GM21737 (cell line): ENCODE measurements at regions not wholly inside any gene's neighbourhood (a gene's known extent, or its start where the extent isn't known, plus 50 kb on each side); places are given as distances from the start of the nearest gene placed in this dataset.
"Not testable (repeated sequence)": the region's sequence is repeated elsewhere in the genome, so short reads cannot be mapped to it uniquely, and the experiment has no call there.

Experiments
- ATAC-seq: cut with Tn5 transposase; IDR thresholded peaks from one replicate; pipeline ENCODE4 v1.9.1; 2021; ENCODE audit warnings: mild to moderate bottlenecking, moderate library complexity; ENCODE audit not compliant: unreplicated experiment

DNA sequence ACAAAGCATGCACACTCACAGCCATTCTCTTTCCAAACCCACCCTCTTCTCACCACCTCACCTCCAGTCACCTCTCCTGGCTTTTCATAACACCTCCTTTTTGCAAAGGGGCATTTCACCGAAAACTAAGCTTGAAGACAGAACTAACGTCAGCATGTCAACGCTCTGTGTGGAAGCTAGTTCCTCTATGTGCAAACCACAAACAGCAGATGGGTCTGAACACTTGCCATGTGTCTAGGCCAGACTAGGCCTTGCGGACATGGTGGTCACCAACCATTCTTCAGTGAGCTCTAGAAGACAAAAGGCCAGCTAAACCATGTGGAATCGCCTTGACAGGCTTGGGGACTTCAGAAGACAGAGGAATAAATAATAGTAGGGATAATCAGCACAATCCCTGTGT is 148.5 kb downstream of the TXNL1 start:
- no peak for ATAC-seq

GRCh38 chr18:56488739-56489138 is 149.7 kb downstream of the TXNL1 start:
- no peak for ATAC-seq

GRCh38 chr18:56487801-56488200 is 150.6 kb downstream of the TXNL1 start:
- no peak for ATAC-seq

GRCh38 chr18:56483386-56483785 is 155.0 kb downstream of the TXNL1 start:
- no peak for ATAC-seq

GRCh38 chr18:56482813-56483212 is 155.6 kb downstream of the TXNL1 start:
- ATAC-seq: not testable (repeated sequence)

GRCh38 chr18:56481751-56482150 is 156.6 kb downstream of the TXNL1 start:
- no peak for ATAC-seq

GRCh38 chr18:56479841-56480240 is 158.6 kb downstream of the TXNL1 start:
- ATAC-seq: no peak

GRCh38 chr18:56475250-56475649 is 163.1 kb downstream of the TXNL1 start:
- ATAC-seq: no peak

DNA sequence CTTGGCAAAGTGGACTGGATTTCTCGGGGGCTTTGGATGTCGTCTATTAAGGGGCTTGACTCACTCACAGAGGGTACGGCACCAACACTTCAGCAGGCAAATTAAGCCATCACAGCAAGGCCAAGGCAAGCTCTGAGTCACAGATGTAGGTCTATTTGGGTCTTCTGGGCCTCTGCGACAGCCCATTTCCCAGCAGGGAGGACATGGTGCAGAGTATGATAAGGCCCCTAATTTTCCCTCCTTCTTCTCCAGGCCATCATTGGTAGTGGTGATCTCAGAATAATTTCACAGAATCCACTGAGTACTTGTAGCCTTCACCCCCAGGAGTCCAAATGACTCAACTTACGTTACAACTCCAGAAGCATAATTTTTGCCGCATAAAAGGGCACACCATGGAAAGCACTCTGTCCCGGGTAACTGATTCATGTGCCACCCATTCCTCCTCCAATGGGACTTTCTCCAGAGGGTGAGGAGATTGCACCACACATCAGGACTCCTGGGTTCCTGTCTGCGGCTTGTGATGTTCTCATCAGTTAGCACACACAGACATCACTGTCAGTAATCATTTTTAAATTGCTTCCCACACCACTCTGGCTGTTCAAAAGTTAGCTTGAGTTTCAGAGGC is 164.9 kb downstream of the TXNL1 start:
- no peak for ATAC-seq

DNA sequence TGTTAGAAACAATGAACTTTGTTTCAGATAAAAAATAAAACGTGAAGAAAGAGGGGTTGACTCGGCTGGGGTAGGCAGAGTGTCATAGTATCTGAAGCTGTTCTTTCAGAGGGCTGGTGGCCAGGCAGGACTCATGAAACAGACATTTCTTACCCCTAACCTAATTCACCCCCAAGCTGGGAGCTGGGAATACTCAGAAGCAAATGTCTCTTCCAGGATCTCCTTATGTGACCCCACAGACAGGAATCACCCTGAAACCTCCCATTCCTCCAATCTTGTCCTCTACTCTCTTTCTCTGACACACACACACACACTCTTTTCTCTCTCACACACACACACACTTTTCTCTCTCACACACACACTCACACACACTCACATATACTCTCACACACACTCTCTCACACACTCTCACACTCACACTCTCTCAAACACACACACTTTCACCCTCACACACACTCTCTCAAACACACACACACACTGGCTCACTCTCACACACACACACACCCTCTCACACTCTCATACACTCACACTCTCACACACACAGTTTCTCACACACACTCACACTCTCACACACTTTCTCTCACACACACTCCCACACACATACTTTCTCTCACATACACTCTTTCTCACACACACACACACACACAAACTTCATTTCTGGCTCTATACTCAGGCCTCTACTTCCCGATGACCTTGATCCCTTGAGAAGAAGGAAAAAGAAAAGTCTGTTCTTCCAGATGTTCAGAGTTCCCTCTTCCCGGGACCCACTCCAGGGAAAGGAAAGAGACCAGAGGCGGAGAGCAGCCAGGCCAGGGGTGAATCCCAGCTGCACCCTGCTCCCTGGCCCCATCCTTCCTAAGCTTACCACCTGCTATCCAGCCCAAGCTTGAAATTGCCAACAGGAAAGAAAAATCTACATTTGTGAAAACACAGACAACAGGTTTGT is 167.7 kb downstream of the TXNL1 start:
- ATAC-seq: no peak

- ATAC-seq: no peak
These were observed 168.8 kb downstream of the TXNL1 start for GRCh38 chr18:56469582-56469981.

DNA sequence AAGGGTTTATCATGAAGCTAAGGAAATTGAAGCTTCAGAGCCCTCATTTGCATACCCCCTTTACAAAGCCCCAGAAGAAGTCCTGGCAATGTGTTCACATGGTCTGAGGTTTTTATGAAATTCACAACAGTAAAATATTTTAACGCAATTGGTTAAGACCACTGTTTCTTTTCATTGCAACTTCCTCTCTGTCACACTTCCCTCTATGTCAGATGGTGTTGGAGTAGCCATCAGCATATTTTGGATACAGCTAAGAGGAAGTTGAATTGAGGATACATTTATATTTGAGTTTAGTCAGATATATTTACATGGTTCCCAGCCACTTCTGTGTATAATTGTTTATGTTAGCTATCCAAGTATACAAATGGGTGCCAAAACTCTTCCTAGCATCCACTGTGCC is 170.0 kb downstream of the TXNL1 start:
- ATAC-seq: no peak

DNA sequence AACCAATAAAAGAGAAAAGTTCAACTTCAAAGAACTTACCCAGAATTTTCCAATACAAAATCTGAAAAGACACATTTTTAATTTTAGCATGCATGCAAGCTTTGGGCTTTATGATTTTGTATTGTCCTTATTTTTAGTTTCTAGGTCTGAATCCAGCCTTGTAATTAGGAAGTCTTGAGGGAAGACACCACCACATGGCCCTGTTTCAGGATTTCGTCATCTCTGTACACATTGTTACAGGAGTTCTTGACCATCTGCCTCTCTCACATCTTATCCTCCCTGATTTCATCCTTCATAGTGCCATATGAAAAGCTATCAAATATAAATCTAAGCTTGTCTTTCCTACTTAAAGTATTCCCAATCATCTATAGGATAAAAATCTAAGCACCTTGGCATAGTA is 176.1 kb downstream of the TXNL1 start:
- no peak for ATAC-seq

DNA sequence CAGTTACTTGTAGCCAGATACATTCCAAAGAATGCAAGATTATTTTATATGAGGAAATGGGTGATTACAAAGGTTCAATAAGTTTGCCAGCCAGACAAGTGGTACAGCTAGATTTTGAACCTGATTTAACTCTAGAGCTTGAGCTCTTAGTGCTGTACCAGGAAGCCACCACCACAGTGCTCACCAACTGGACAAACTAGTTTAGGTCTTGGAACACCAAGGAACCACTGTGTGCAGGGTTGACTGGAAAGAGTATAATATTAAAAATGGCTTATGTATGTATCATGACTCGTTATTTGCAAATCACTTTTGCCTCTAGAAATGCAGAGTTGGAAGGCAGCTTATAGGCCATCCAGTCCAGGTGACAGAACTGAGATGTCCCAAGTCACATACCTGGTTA is 177.2 kb downstream of the TXNL1 start:
- ATAC-seq: no peak

- ATAC-seq: no peak
These were observed 177.8 kb downstream of the TXNL1 start for GRCh38 chr18:56460581-56460980.

DNA sequence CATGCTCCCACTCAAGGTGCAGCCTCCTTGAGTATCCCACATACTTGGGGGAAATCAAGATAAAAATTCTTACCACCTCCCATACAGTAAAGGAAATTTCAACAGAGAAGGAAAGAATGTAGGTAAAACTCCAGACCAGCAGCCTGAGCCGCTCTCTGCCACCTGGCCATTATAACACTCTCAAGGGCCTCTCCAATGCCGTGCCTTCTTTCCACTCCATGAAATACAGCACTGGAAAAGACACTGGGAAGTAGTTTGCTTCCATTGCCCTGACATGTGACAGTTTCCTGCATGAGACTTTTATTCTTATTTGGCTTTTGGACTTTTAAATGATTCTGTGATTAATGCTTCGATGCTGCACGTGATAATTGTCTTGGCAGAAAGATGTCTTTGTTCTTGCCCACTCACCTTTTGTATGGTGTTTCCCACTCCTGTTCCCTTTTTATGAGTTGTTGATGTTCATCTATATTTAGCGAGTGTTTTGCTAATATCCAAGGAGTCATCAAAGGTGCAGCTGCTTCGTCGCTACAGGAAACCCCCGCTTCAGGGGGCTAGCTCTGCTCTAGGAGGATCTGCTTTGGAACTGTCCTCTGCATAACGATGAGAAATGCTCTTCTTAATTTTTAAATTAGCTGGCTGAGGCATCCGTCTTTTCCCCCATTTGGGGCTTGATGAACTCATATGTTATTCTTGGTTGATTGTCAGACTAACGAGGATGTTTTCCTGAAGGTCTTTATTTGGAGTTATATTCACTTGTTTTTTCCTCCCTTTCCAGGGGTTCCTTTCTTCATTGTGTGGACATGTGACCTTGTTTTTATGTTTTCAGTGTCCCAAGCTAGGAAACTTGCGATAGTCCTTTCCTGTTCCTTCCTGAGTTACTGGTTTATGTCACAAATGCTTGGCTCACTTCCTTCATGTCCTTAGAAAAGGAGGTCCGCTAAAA is 179.4 kb downstream of the TXNL1 start:
- no peak for ATAC-seq

DNA sequence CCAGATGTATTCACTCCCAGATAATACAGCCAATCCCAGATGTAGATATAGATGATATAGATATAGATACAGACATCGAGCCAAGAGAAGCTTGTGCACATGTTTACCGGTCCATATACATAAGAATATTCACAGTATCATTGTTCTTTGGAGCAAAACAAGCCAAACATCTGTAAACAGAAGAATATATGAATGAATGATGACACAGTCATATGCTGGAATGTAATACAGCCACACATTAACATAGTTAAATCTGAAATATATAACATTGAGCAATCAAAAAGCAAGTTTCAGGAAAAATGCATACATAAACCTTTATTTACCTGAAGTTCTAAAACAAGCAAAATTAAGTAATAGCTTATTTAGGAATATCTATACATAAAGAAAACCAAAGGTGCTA is 182.5 kb downstream of the TXNL1 start:
- no peak for ATAC-seq

- no peak for ATAC-seq
These were observed 183.3 kb downstream of the TXNL1 start for GRCh38 chr18:56455141-56455540.

- ATAC-seq: no peak
These were observed 184.8 kb downstream of the TXNL1 start for GRCh38 chr18:56453631-56454030.

DNA sequence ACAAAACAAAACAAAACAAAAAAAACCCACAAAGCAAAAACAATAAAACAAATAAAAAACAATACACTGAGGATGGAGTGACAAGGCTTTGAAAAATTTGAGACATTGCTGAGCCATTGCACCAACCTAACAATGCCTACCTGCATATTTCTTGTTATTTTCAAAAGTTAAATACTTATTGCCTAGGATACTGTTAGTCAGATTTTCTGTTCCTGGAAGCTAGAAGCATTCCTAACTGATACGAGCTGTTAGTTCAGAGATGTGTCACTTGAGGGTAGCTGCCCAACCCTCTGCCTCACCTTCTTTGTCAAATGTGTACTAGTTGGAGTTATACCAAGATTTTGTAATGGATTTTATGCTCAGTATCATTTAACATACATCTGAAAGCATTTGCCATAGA is 187.2 kb downstream of the TXNL1 start:
- no peak for ATAC-seq

DNA sequence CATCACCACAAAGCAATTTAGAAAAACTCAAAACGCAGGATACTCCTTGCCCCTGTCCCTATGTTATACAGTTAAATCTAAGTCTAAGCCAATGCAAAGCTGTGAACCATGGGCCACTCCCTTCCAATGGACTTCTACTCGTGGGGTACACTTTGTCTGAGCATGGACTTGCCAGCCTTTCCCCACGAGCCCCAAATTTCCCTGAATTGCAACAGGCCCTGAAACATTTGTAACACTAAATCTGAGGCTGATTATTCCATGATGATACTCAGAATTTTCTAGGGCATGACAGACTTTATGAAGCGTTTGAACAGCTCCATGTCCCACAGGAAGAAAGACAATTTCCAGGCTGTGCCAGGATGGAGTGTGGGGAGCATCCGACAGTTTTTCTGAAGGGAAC is 189.6 kb downstream of the TXNL1 start:
- no peak for ATAC-seq
